ENCODE measurements at regions not wholly inside any gene's neighbourhood (a gene's known extent, or its start where the extent isn't known, plus 50 kb on each side); places are given as distances from the start of the nearest gene placed in this dataset.

DNA sequence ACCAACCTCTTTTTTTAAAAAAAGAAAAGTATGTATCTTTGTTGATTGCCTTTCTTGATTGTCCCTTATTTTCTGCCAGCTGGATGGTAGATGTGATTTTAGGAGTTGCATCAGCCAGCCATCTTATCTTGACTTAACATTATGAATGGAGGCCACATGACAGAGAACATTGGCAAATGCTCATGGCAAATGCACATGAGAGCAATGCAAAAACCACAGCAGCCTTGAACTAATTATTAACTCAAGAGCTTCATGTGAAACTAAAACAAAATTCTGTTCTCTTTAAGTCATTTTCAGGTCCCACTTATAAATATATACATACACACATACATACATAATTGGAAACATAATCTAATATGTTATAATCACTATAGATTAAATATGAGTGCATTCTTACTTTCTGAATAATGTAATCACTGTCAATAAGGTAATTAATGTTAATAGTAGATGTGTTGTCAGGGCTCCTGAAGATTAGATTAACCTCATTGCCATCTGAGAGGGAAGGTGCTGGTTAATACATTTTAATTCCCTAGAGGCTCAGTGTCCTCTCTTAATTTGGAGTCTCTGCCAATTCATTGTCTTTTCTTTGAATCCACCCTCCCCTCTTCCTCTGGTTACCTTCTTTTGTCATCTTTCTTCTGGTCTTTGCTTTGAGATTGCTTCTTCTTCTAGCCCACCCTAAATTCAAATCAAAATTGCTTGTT, 962.2 kb downstream of the ADGRL2 start:
- DNase-seq (ENCODE audit: low read depth in 4 of 4, low spot score in 2 of 4) = no peak

DNA sequence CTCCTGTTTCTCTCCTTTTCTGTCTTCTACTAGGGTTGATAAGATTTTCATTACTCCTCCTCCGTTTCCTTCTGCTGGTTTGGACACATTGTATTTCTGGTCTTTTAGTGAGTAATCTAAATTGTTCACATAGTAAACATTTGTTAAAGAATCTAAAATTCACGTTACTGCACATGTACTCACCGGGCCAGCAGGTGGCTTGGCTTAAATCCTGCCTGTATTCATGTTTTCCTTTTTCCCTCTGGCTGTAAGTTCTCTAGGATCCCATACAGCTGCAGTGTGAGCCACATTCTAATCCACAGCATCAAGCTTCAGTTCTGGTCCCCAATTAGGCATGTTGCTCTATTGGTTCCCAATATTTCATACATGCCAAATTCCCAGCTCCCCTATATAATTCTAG, 958.3 kb downstream of the ADGRL2 start:
- DNase-seq (ENCODE audit: low read depth in 4 of 4, low spot score in 2 of 4) = no peak

DNA sequence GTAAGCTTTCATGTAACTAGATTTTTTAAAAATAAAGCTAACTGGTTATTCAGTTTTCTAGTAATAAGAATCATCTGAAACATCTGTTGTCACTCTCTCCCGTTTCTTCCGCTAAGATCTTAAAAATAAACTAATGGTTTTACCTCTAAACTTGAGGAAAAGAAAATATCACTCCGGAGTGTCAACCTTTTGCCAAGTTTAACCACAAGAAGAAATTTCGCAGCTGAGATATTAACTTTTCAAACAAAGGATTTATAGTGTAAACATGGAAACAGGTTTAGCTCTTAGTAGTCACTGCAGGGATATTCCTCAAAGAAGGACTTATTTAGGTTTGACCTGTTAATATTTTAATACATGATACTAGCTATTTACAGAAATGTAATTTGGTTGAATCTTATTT, 954.9 kb downstream of the ADGRL2 start:
- DNase-seq (ENCODE audit: low read depth in 4 of 4, low spot score in 2 of 4) = no peak

- DNase-seq (ENCODE audit: low read depth in 4 of 4, low spot score in 2 of 4) = no peak
These were observed 954.5 kb downstream of the ADGRL2 start for GRCh38 chr1:82755191-82755590.

- no peak for DNase-seq (ENCODE audit: low read depth in 4 of 4, low spot score in 2 of 4)
These were observed 951.3 kb downstream of the ADGRL2 start for GRCh38 chr1:82752046-82752445.

- no peak for DNase-seq (ENCODE audit: low read depth in 4 of 4, low spot score in 2 of 4)
These were observed 932.9 kb downstream of the ADGRL2 start for GRCh38 chr1:82733645-82734044.

DNA sequence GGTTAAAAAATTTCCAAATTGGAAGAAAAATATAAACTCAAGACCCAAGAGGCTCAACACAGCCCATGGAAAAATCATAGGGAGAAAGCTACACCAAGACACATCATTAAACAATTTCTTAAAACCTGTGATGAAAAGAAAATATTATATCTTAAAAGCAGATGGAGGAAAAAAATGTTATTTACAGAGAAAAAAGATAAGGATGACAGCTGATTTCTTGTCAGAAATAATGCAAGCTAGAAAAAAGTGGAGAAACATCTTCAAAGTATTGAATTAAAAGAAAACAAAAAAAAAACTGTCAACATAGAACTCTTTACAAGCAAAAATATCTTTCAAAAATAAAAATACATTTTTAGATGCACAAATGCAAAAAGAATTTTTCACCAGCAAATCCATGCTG, 930.5 kb downstream of the ADGRL2 start:
- no peak for DNase-seq (ENCODE audit: low read depth in 4 of 4, low spot score in 2 of 4)

- DNase-seq (ENCODE audit: low read depth in 4 of 4, low spot score in 2 of 4) = no peak
These were observed 927.5 kb downstream of the ADGRL2 start for GRCh38 chr1:82728206-82728605.

DNA sequence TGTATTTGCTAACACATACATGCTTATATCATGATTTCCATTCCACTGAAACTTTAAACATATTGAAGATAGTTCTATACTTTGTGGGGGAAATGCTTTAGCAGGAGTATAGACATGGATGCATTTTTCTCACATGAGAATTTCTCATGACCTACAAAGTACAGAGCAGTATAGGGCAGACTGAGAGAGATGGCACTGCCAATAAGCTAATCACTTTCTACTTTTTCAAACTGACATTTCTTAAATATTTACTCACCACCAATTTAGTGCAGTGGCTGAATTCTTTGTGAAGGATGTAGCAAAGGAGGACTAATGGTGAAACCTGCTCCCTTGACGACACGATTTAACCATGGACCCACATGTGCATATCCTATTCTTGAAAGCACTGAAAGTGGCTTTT, 923.5 kb downstream of the ADGRL2 start:
- DNase-seq (ENCODE audit: low read depth in 4 of 4, low spot score in 2 of 4) = no peak

DNA sequence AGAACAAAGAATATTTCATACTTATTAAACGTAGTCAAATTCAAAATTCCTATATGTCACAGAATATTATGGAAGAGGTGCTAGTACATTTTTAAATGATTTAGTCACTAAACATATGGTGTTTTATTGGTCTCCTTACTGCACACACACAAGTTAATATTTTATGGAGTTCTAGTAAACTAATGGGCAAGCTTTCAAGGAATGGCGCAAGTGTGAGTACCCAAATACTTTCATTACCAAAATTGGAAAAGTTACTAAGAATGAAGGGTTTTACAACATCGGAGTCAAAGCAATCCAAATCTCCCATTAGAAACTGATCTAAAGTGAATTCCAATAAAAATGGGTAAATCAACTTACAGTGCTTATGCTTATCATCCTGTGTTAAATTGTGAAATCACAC, 921.9 kb downstream of the ADGRL2 start:
- DNase-seq (ENCODE audit: low read depth in 4 of 4, low spot score in 2 of 4) = no peak

GRCh38 chr1:82721702-82722101, 921.0 kb downstream of the ADGRL2 start:
- no peak for DNase-seq (ENCODE audit: low read depth in 4 of 4, low spot score in 2 of 4)

GRCh38 chr1:82718719-82719419, 918.1 kb downstream of the ADGRL2 start:
- DNase-seq (ENCODE audit: low read depth in 4 of 4, low spot score in 2 of 4) = no peak

DNA sequence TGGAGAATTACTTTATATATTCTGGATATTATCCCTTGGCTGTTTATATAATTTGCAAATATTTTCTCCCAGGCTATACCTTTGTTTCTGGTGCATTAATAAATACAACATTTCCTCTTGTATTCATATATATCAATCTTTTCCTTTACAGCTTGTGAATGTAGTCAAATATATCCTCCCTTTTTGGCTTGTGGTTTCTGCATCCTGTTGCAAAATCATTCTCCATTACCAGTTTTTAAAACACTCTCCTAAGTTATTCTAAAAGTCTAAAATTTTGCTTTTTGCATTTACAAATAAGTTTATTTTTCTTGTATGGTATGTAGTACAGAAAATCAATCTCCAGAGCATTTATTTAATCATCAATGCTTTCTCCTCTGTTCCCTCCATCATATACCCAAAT, 909.4 kb downstream of the ADGRL2 start:
- DNase-seq (ENCODE audit: low read depth in 4 of 4, low spot score in 2 of 4) = no peak

DNA sequence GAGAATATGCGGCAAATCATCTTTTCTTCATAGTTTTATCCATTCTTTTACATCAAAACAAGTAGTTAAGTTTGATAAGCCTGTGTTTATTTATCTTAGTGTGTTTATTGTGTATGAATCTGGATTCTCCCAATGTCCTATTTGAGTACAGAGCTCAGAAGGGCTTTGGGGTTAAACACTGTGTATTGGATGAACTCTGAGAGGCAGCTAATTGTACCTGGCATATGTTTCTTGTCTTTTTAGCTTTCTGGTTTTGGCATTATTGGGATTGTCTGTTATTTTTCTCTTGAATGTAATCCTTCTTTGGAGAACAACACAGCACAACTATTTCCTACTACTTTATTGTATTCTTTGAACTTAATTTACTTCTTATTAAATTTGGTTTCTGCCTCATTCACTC, 906.9 kb downstream of the ADGRL2 start:
- no peak for DNase-seq (ENCODE audit: low read depth in 4 of 4, low spot score in 2 of 4)

DNA sequence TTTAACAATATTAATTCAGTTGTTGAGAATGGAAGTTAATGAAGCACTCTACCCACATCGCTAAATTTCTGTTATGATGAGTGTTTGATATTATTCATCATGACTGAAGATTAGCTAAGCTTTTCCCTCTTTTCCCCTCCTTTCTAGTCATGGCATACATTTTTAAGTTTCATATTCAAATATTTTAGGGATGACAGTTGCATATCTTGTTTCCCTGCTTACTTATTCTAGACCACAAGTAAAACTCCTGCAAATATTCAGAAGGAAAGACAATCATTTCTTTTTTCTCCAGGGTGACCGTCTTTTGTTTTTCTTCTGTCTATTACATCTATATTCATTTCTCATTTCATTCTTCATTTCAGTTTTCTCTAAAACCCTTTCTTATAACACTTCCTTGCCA, 906.0 kb downstream of the ADGRL2 start:
- DNase-seq (ENCODE audit: low read depth in 4 of 4, low spot score in 2 of 4) = no peak

DNA sequence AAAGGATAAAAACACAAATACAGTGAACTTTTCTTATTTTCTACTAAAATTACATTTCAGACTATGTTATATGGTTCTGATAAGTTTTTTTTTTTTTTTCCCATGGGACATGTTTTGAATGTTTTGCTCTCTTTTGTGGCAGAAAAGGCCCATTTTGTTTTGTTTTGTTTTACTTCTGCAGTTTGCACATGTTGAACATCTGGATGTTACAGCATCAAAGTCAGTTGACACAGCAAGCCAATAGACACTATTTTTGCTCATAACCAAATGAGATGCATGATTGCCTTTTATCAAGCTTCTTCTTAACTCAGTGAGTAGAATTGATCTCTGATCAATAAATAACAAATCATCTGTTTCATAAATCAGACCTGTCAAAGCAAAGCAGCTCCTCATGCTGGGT, 904.2 kb downstream of the ADGRL2 start:
- peak in 1 of 4 donors; percentile 17 for DNase-seq (ENCODE audit: low read depth in 4 of 4, low spot score in 2 of 4)

DNA sequence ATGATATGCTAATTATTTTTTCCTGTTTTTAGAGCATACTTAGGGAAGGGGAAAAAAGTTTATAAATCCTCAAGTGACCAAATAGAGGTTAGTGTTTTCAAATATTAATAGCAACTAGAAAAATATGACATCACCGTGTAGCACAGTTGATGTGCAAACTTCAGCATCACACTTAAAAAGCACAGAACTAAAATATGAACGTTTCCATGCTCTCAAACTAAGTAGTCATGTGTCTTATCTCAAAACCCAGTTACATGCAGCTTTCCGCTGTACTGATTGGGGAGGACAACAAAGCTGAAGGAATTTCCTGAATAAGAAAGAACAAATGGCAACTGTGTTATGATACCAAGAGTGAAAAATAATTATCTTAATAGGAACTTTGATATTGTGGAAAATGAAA, 903.7 kb downstream of the ADGRL2 start:
- no peak for DNase-seq (ENCODE audit: low read depth in 4 of 4, low spot score in 2 of 4)

- DNase-seq (ENCODE audit: low read depth in 4 of 4, low spot score in 2 of 4) = no peak
These were observed 903.2 kb downstream of the ADGRL2 start for GRCh38 chr1:82703951-82704350.

DNA sequence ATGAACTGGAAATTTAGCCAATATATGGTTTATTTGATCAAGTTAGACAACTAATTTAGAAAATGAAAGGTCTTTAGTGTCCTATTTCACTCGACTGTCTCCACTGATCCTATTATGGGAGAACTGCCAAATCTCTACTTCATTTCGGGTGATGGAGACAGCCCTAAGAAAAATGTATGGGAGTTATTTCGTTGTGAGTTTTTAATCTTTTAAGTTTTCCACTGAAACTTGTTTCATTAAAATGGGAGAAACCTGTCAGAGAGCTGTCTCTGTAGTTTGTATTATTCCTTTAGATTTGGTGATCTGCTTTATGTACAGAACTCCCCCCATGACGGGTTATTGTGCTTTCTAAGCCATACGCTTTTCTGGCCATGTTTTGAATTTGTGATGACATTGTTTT, 899.7 kb downstream of the ADGRL2 start:
- no peak for DNase-seq (ENCODE audit: low read depth in 4 of 4, low spot score in 2 of 4)

- DNase-seq (ENCODE audit: low read depth in 4 of 4, low spot score in 2 of 4) = no peak
These were observed 897.2 kb downstream of the ADGRL2 start for GRCh38 chr1:82697965-82698364.

GRCh38 chr1:82695443-82695842, 894.7 kb downstream of the ADGRL2 start:
- DNase-seq (ENCODE audit: low read depth in 4 of 4, low spot score in 2 of 4) = no peak

DNA sequence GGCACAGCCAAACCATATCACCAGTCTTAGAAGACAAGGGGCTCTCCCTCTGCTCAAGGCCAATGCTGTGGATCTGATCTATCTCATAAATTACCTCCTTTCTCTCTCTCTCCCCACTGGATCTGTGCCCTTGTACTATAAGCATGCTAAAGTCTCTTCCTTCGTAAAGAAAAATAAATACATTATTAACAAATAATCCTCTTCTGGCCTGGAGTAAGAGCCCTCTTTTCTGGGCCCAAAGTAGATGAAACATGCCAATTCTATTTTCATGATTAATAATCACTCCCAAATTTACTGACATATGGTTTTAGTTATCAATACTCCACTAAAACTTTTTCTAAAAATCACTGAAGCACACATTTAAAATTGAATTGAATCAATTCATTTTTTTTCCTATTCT, 889.7 kb downstream of the ADGRL2 start:
- DNase-seq (ENCODE audit: low read depth in 4 of 4, low spot score in 2 of 4) = no peak

DNA sequence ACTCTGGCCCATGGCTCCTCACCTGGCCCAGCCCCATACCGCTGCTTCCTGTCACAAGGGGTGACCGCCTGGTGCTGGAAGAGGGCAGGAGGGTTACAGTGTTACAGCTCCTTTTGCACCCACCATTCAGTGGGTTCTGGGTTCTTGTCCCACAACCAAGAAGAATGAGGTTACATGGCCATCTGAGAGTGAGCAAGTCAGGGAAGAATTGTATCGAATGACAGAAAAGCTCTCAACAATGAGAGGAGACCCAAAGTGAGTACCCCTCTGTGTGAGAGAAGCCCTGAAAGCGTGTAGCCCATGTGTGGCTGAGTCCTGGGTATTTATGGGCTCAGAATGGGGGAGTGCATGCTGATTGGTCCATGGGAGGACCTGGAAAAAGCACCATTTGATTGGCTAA, 888.5 kb downstream of the ADGRL2 start:
- no peak for DNase-seq (ENCODE audit: low read depth in 4 of 4, low spot score in 2 of 4)
